GM10248 (cell line): ENCODE measurements at regions not wholly inside any gene's neighbourhood (a gene's known extent, or its start where the extent isn't known, plus 50 kb on each side); places are given as distances from the start of the nearest gene placed in this dataset.

Experiments
- CTCF ChIA-PET: fragments of 300-600 bp; sonication (Branson Sonifier 250); formaldehyde crosslinking; extraction: SDS; loops from one replicate; lab custom pipeline; 2021; ENCODE audit warnings: antibody characterized with exemption; lab: Yijun Ruan, JAX
- POLR2A ChIA-PET: fragments of 350-650 bp; sonication (Branson Sonifier 250); formaldehyde crosslinking; extraction: SDS; loops from one replicate; lab custom pipeline; 2020; ENCODE audit warnings: antibody characterized with exemption; lab: Yijun Ruan, JAX
- DNase-seq: peaks from one replicate; pipeline ENCODE4 v3.0.0; 2012; ENCODE audit errors: extremely low spot score
- CTCF ChIP-seq: IDR thresholded peaks from 2 replicates; pipeline ENCODE4 v1.5.1; 2012; ENCODE audit warnings: mild to moderate bottlenecking, low read depth; ENCODE audit errors: extremely low read depth, missing control alignments, control extremely low read depth

GRCh38 chr16:26765087-26765486 is 301.6 kb upstream of the C16orf82 start:
- ChIA-PET CTCF (interaction anchor here (0.9 kb wide), 1 partner anchor 11 kb away, joined by 3 read pairs; no protein-coding TSS in a partner anchor), POLR2A (no interaction called here)
- no peak for TF ChIP-seq CTCF
- DNase-seq = no peak

- DNase-seq = no peak
- TF ChIP-seq CTCF = no peak
- POLR2A ChIA-PET = no interaction called here
- CTCF ChIA-PET = interaction anchor here (1.6 kb wide), 1 partner anchor 13 kb away, joined by 3 read pairs; no protein-coding TSS in a partner anchor
Measured at GRCh38 chr16:26768385-26769010, 298.2 kb upstream of the C16orf82 start.

GRCh38 chr16:26770547-26770946 is 296.2 kb upstream of the C16orf82 start:
- DNase-seq = no peak
- ChIA-PET CTCF (no interaction called here), POLR2A (no interaction called here)
- TF ChIP-seq CTCF = no peak

GRCh38 chr16:26772503-26772902 is 294.2 kb upstream of the C16orf82 start:
- ChIA-PET CTCF (interaction anchor here (1.1 kb wide), 1 partner anchor 232 kb away, joined by 3 read pairs; no protein-coding TSS in a partner anchor), POLR2A (no interaction called here)
- no peak for TF ChIP-seq CTCF
- no peak for DNase-seq

GRCh38 chr16:26777821-26778220 is 288.9 kb upstream of the C16orf82 start:
- POLR2A ChIA-PET = no interaction called here
- no peak for DNase-seq
- TF ChIP-seq CTCF = no peak
- CTCF ChIA-PET = no interaction called here

GRCh38 chr16:26787924-26788323 is 278.8 kb upstream of the C16orf82 start:
- DNase-seq = no peak
- TF ChIP-seq CTCF = no peak
- ChIA-PET CTCF (no interaction called here), POLR2A (no interaction called here)
